ENCODE measurements at regions not wholly inside any gene's neighbourhood (a gene's known extent, or its start where the extent isn't known, plus 50 kb on each side); places are given as distances from the start of the nearest gene placed in this dataset.

DNA sequence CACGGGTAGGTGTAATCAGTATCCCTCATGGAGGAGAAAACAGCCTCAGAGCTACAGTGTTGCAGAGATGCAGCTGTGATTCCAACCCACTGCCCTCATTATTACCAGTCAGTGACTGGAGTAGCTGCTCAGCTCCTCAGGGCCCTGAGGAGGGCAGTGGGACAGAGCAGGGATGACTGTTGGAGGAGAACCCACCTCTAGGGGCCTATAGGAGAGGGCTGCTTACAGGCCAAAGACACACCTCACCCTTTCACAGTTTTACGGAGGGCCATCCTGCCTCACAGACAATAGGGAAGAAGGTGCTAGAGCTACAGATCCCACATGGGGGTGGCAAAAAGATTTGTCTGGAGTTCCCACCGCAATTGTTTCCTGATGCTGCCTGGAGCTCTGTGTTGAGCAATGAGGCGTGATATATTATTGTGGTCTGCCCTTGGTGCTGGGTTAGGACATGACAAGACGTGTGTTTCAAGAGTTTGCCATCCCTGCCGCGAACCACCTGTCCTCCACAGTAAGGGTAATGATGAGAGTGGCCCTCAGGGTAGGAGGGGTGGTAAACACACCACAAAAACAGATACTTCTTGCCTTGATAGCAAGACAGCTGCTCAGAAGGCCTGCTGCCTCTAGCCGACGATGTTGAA is 140.5 kb upstream of the TPM1 start:
- TF ChIP-seq POLR2A (IDR thresholded peaks at IDR 0.05) (no peak), POLR2AphosphoS5 (IDR thresholded peaks at IDR 0.05; ENCODE audit: insufficient read depth in 1 of 2, low read depth in 1 of 2) (no peak)
- TF ChIP-seq, protein P1, sequence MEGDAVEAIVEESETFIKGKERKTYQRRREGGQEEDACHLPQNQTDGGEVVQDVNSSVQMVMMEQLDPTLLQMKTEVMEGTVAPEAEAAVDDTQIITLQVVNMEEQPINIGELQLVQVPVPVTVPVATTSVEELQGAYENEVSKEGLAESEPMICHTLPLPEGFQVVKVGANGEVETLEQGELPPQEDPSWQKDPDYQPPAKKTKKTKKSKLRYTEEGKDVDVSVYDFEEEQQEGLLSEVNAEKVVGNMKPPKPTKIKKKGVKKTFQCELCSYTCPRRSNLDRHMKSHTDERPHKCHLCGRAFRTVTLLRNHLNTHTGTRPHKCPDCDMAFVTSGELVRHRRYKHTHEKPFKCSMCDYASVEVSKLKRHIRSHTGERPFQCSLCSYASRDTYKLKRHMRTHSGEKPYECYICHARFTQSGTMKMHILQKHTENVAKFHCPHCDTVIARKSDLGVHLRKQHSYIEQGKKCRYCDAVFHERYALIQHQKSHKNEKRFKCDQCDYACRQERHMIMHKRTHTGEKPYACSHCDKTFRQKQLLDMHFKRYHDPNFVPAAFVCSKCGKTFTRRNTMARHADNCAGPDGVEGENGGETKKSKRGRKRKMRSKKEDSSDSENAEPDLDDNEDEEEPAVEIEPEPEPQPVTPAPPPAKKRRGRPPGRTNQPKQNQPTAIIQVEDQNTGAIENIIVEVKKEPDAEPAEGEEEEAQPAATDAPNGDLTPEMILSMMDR (IDR thresholded peaks at IDR 0.05) = no peak
